EL (cell line): ENCODE measurements at regions not wholly inside any gene's neighbourhood (a gene's known extent, or its start where the extent isn't known, plus 50 kb on each side); places are given as distances from the start of the nearest gene placed in this dataset.

Experiments
- DNase-seq: peaks from one replicate; pipeline ENCODE4 v3.0.0-alpha.2; 2016

DNA sequence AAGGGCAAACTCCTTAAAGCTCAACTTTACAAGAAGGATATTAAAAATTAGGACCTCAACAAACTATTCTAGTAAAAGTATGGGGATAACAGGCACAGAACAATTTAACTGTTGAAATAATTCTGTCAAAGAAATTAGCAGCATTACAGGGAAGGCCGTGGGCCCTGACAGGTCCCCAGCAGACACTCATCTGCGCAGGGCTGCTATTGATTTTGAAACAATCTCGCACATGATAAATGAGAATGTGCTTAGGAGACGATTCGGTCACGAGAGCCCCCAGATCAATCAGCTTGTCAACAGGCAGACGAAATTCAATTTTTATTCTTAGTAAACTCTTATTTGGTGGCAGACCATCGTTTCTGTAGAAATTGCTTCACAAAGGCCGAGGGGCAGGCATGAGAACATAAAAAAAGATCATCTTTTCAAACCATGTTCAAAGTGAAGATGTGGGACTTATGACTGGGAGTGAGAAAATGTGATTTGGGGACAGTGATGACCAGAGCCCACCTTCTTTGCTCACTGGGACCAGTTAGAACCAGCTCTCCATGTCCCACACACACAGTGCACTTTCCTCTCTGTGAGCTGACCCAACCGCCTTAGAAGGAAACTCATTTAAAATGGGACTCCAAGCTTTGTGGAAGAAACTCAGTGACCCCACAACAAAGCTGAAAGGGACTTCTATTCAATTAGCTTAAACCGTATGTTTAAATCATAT, 654.5 kb downstream of the TOX3 start:
- no peak for DNase-seq

DNA sequence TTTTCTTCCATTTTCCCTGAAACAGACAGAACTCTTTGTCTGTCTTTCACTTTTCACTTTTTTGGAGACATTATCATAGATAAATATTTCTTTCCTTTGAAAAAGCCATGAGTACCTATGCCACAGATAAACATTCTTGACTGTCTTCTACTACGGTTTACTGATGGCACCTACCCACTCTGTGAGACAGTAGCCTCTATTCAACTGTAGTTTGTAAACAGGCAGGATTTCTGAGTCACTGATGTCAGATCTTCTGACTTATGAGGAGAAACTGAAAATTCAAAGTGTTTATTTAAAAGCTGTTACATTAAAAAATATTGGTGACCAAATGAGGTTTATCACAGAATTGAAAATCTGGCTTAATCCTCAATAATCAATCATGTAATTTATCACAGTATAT, 658.4 kb downstream of the TOX3 start:
- DNase-seq = no peak

DNA sequence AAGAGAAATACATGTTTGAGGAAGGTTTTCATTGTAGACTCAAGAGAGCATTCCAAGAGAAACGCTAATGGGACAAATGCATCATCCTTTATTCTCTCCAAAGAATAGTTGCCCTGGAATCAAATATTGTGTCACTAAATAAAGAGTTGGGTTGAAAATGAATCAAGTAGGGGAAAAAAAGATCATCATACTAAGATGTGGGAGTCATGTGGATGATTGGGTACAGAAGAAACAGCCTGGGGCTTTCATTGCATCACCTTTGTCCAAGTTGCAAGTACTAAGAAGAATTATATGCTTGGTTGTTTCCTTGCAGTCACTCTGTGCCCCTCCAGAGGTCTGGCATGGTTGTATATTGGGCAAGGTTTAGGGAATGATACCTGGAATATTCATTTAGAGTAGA, 658.9 kb downstream of the TOX3 start:
- DNase-seq = peak; percentile 24

DNA sequence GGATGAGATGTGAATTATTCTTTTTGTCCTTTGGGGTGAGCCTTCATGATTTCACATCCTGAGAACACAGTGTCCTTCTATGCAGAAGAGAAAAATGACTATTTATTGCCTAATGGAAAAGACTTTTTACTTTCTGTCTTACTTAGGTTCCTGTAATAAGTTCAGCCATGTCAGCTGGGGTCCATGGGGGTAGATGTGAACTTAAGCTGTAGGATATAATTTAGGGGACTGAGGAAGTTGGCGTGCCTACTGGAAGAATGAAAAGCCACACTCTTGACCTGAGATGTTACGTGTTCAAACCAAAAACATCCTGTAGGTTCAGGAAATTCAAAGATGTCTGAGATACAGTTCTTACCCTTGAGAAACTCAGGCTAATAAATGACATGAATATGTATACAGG, 660.5 kb downstream of the TOX3 start:
- no peak for DNase-seq

GRCh38 chr16:51884773-51885172, 662.2 kb downstream of the TOX3 start:
- DNase-seq = no peak

DNA sequence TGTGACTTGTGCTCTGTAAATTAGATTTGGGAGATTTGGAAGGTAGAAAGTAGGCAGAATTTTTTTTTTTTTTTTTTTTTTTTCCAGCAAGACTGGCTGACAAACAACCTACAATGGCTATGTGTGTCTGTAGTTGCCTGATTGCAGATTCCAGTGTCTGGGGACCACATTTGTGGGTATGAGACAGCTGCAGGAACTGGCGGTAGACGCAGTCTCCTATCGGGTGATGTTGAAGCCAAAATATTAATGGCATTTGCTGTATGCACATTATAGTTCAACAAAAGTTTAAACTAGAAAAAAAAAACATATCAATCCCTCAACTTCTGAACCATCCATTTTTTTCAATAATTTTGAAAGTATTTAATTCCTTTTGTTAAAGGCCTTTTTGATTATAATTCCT, 665.2 kb downstream of the TOX3 start:
- DNase-seq = peak; percentile 19

DNA sequence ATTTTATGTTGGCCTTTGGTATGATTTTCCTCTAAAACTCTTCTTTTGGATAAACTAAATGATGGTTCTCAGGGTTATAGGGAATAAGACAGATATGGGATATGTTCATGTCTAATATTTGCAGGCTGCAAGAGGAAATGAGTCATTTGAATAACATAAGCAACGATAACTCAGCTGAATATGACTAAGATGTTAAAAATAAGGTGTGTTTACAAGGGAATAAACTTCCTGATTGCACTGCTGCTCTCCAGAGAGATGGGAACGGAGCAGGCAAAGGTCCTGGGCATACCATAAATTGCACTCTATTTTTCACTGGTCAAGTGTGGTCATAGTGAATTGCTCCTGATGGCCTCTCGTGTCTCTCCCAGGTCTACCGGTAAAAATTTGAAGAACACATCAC, 666.2 kb downstream of the TOX3 start:
- peak; percentile 68 for DNase-seq

- no peak for DNase-seq
Measured at GRCh38 chr16:51877686-51878085, 669.3 kb downstream of the TOX3 start.

DNA sequence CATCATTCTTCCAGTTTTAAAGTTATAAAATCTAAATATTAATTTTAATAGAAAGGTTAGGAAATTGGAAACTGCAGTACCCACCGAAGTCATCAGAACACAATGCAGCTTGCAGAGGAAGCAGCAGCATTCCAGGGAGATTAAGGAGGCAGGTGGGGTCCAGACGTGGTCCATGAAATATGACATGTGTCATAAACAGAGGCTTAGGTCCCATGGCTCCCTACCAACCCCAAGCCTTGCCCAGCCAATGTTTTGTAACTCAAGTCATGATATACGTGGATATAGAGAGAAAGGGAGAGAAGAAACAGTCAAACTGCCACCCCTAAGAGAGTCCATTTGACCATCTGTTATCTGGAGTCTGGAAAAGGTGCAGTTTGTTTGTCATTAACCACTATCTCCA, 670.0 kb downstream of the TOX3 start:
- no peak for DNase-seq

DNA sequence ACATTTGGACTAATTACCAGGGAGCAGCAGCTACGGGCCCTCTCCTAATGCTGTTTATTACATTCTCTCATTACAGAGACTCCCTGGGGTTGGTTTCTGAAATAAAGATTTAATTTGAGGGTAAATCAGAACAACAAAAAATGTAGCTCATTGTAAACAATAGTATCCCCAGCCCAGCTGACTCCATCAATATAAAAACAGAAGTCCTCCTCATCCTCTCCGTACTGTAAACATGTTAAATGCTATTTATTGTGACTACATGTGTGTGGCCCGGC, 670.4 kb downstream of the TOX3 start:
- no peak for DNase-seq

DNA sequence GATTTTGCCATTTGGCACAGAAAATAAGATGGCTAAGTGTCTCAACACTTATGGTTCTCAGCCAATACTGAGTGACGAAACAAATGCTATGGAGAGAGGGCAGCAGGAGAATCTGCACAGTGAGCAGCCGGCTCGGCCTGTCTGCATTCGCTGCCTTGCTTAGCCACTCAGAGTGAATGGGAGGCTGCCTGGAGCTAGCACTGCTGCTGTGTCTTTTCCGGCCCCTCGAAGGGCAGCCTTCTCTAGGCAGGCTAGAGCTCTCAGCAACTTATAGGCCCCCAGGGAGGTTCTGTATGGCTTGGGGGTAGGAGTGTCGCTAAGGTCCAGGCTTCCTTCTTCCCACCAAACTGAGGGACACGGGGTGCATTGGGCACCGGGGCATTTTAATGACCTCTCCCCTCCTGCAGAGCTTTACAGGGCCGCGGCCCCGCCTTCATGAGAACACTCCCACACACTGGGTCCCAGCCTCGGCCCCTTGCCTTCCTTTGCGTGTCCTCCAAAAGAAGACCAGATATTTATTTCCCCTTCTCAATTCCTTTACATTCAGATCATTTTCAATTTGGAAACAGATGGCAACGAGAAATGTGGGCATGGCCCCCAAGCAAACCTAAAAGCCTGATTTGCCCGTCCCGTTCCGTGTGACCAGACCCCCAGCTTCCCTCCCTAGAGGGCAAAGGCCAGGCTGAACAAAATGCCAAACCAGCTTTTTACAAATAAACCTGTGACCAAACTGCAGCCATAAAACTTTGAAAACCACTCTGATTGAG, 670.9 kb downstream of the TOX3 start:
- no peak for DNase-seq

- no peak for DNase-seq
Measured at GRCh38 chr16:51872524-51872923, 674.4 kb downstream of the TOX3 start.

DNA sequence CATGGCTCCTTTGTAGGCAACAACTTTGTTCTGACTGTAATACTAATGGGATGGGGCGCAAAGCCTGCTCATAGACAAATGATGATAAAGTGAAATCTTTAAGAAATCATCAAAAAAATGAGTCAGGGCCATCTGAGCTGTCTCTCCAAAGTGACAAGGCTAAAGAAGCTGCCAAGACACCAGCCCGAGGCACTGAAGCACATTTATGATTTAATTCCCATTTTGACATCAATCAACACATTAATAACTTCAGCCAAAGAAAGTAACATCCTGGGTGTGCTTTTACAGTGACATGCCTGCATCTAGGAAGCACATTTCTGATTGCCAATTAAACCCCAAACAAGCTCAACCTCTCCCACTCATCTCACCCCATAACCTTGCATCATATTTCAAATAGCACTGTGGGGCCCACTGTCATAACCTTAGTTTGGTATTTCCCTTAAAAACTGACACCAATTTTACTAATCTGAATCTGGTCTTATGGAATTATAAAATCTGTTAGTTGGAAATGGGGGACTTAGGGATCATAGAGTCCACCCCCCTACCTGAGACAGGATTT, 676.6 kb downstream of the TOX3 start:
- DNase-seq = no peak

- no peak for DNase-seq
Measured at GRCh38 chr16:51869176-51869575, 677.8 kb downstream of the TOX3 start.

DNA sequence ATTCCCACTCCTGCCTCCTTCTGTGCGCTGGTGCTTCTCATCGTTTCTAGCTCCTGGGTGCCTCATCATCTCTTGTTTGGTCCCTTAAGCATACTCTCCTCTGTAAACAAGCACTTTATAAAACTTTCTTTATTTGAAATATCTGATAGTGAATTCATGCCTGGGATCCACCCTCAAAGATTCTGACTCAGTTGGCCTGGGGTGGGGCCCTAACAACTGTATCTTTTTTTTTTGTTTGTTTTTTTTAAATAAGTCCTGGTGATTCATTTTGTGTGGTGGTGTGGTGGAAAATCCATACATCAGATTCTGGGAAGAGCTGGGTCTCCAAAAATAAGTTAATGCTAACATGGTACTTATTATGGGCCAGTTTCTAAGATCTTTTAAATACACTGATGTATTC, 678.3 kb downstream of the TOX3 start:
- no peak for DNase-seq

DNA sequence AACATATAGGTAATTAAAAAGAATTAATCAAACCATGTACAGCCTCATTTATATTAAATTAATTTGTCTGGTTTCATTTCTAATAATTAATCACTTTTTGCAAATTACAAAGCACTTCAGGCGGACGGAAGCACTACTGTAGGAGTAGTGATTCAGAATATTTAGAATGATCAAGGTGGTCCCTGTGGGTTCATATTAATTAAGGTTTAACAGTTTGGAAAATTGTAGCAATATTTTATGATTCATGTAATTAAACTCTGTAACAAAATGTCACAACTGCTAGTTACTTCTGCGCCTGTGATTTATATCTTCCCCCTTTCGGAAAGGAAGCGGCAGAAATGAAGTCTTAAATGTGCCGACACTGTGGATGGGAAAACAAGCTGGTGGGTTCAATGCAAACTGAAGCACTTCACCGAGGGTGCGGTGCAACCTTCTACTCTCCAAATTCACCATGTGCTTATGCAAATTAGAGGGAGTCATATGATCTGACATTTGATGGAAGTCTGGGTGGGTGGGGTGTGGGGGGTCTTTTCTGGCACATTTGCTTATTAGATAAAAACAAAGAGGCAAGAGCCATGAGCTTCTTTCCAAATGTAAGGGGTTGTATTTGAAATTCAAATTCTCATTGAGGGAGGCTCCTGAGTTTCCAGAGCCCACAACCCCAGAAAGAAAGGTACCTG, 679.4 kb downstream of the TOX3 start:
- DNase-seq = no peak

- no peak for DNase-seq
Measured at GRCh38 chr16:51864575-51864974, 682.4 kb downstream of the TOX3 start.

DNA sequence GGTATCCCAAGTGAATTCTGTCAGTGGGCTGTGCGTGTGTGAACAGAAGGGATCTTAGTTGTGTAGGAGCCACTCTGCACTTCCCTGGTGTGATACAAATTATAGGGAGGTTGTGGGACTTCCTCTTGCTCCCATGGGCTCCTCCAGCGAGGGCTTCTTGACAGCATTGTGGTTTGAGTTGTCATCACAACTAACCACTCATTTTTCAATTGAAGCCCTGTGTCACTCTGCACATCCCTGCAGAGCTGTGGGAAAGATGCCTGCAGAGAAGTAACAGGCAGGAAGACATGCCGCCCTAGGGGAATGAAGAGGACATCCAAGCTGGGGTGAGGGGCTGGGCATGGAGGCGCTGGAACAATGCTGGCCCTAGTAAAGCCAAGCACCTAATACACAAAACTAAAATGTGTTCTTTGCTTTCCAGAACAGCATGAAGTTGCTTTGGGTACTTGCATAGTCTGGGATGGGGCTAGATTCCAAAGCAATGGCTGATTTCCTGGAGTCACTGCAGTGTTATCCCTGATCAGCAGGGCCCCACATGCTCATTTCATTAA, 692.5 kb downstream of the TOX3 start:
- no peak for DNase-seq

- DNase-seq = no peak
Measured at GRCh38 chr16:51853586-51853985, 693.4 kb downstream of the TOX3 start.

GRCh38 chr16:51852892-51853291, 694.1 kb downstream of the TOX3 start:
- no peak for DNase-seq

- no peak for DNase-seq
Measured at GRCh38 chr16:51851111-51851510, 695.8 kb downstream of the TOX3 start.

DNA sequence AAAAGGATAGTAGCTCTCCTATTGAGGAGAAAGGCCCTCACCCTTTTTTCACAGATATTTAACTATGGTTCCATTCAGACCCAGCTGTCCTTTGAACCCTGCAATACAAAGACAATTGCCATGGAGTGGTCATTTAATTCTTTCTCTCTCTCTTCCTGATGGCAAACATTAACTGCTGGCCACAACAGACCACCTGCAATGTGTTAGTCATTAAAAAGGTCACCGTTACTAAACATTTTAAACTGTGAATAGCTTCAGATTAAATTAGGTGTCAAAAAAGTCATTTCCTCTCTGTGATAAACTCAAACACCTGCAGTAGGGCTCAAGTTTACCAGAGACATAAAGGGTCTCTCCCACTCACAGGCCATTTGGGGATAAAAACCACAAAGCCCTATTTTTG, 697.2 kb downstream of the TOX3 start:
- no peak for DNase-seq

GRCh38 chr16:51845586-51846305, 694.7 kb upstream of the SALL1 start:
- no peak for DNase-seq
